ENCODE measurements at regions not wholly inside any gene's neighbourhood (a gene's known extent, or its start where the extent isn't known, plus 50 kb on each side); places are given as distances from the start of the nearest gene placed in this dataset.

GRCh38 chr6:74287932-74288331, 591.9 kb downstream of the CD109 start:
- no peak for TF ChIP-seq POLR2A (IDR thresholded peaks at IDR 0.05)
- TF ChIP-seq, protein P1, sequence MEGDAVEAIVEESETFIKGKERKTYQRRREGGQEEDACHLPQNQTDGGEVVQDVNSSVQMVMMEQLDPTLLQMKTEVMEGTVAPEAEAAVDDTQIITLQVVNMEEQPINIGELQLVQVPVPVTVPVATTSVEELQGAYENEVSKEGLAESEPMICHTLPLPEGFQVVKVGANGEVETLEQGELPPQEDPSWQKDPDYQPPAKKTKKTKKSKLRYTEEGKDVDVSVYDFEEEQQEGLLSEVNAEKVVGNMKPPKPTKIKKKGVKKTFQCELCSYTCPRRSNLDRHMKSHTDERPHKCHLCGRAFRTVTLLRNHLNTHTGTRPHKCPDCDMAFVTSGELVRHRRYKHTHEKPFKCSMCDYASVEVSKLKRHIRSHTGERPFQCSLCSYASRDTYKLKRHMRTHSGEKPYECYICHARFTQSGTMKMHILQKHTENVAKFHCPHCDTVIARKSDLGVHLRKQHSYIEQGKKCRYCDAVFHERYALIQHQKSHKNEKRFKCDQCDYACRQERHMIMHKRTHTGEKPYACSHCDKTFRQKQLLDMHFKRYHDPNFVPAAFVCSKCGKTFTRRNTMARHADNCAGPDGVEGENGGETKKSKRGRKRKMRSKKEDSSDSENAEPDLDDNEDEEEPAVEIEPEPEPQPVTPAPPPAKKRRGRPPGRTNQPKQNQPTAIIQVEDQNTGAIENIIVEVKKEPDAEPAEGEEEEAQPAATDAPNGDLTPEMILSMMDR (IDR thresholded peaks at IDR 0.05), result no peak
